GM12878 (cell line): ENCODE measurements at regions not wholly inside any gene's neighbourhood (a gene's known extent, or its start where the extent isn't known, plus 50 kb on each side); places are given as distances from the start of the nearest gene placed in this dataset.

ENCODE experiments used
- ATAC-seq: fragments of 200-7000 bp; cut with Tn5 transposase; 3 replicates; pipeline ENCODE4 v1.9.1; 2020; ENCODE audit warnings: mild to moderate bottlenecking, moderate library complexity
- BruUV-seq: library from RNA; stranded (reverse); fragments of 400-500 nt; replicated peaks from 2 replicates; lab custom pipeline; 2021; lab: Mats Ljungman, UMichigan
- CTCF ChIA-PET: fragments of 300-600 bp; sonication (Branson Sonifier 250); formaldehyde crosslinking; extraction: SDS; loops from one replicate; lab custom pipeline; 2021; ENCODE audit warnings: inconsistent platforms; lab: Yijun Ruan, JAX
- POLR2A ChIA-PET: fragments of 350-600 bp; formaldehyde crosslinking; extraction: SDS; loops from one replicate; lab custom pipeline; 2021; ENCODE audit warnings: inconsistent platforms; lab: Charles Lee
- RAD21 ChIA-PET: fragments of 300-600 bp; sonication (Branson Sonifier 250); formaldehyde crosslinking; loops from one replicate; lab custom pipeline; 2023; ENCODE audit warnings: antibody characterized with exemption; ENCODE audit not compliant: unreplicated experiment; lab: Charles Lee
- SMC1A ChIA-PET: fragments of 300-600 bp; sonication (Branson Sonifier 250); formaldehyde crosslinking; loops from one replicate; lab custom pipeline; 2023; ENCODE audit not compliant: unreplicated experiment, uncharacterized antibody; lab: Charles Lee
- DNase-seq: peaks from one replicate; pipeline ENCODE4 v3.0.0-alpha.2; 2011; ENCODE audit warnings: low read depth, low spot score
- FAIRE-seq: peaks from 3 replicates; lab custom pipeline; 2011; peaks lifted over from hg19 to GRCh38; lab: Jason Lieb, UNC
- H2AFZ ChIP-seq: 2 replicates; pipeline ENCODE4 v1.6.0; 2011; ENCODE audit warnings: low read depth, low read length, control low read depth; ENCODE audit not compliant: control insufficient read depth
- H3K27ac ChIP-seq: 2 replicates; pipeline ENCODE4 v1.5.1; 2011; ENCODE audit warnings: control low read depth; ENCODE audit not compliant: control insufficient read depth, insufficient read depth
- H3K27me3 ChIP-seq, 2 experiments: replicated peaks in 1 of 2; 2 replicates each; pipeline versions ENCODE4 v1.6.0 to v1.6.1; 2011; ENCODE audit warnings: low read length in 1 of 2; ENCODE audit not compliant: control insufficient read depth in 2 of 2, insufficient read depth in 2 of 2
- H3K36me3 ChIP-seq, 2 experiments: 2 replicates each; pipeline ENCODE4 v1.5.1; 2011; ENCODE audit warnings: low read length in 1 of 2; ENCODE audit not compliant: control insufficient read depth in 2 of 2, insufficient read depth in 2 of 2
- H3K4me1 ChIP-seq: 2 replicates; pipeline ENCODE4 v1.6.1; 2011; ENCODE audit warnings: mild to moderate bottlenecking, low read length, moderate library complexity, mixed read lengths; ENCODE audit not compliant: control insufficient read depth, insufficient read depth
- H3K4me2 ChIP-seq: 2 replicates; pipeline ENCODE4 v1.6.0; 2011; ENCODE audit warnings: control low read depth; ENCODE audit not compliant: control insufficient read depth, insufficient read depth
- H3K4me3 ChIP-seq: fragments of 200-600 bp; sonication (generic); 2 replicates; pipeline ENCODE4 v1.5.1; 2016
- H3K79me2 ChIP-seq: 2 replicates; pipeline ENCODE4 v1.6.0; 2011; ENCODE audit warnings: low read length; ENCODE audit not compliant: control insufficient read depth, insufficient read depth
- H3K9ac ChIP-seq: 2 replicates; pipeline ENCODE4 v1.8.0; 2011; ENCODE audit warnings: low read length, control low read depth, mixed read lengths; ENCODE audit not compliant: control insufficient read depth, insufficient read depth
- H3K9me3 ChIP-seq: replicated peaks from 3 replicates; pipeline ENCODE4 v1.5.1; 2011; ENCODE audit warnings: mild to moderate bottlenecking, low read length; ENCODE audit not compliant: control insufficient read depth, insufficient read depth
- H4K20me1 ChIP-seq: 2 replicates; pipeline ENCODE4 v1.6.0; 2011; ENCODE audit not compliant: control insufficient read depth, insufficient read depth
- BHLHE40 ChIP-seq, 2 experiments: fragments of 450-650 bp in 1 of 2; IDR thresholded peaks; 2 replicates each; pipeline ENCODE4 v1.6.1; 2011 to 2017; ENCODE audit warnings: low read depth in 2 of 2, borderline replicate concordance in 1 of 2, improper control_type of control experiment in 1 of 2, low read length in 1 of 2, mild to moderate bottlenecking in 1 of 2
- CEBPB ChIP-seq, 2 experiments: fragments of 150-350 bp in 1 of 2; IDR thresholded peaks; 2 replicates each; pipeline ENCODE4 v1.6.1; 2012 to 2014; ENCODE audit warnings: low read depth in 2 of 2, low read length in 2 of 2, borderline replicate concordance in 1 of 2, inconsistent platforms in 1 of 2
- CHD4 ChIP-seq: fragments of 200-600 bp; sonication (generic); IDR thresholded peaks from 2 replicates; pipeline ENCODE4 v1.6.1; 2016; ENCODE audit warnings: mild to moderate bottlenecking
- FOS ChIP-seq: IDR thresholded peaks from 3 replicates; pipeline ENCODE4 v1.6.1; 2011; ENCODE audit warnings: borderline replicate concordance; ENCODE audit not compliant: insufficient read length; ENCODE audit errors: extremely low read depth
- HDAC2 ChIP-seq: fragments of 200-600 bp; sonication (generic); IDR thresholded peaks from 2 replicates; pipeline ENCODE4 v1.6.1; 2017
- PBX3 ChIP-seq: IDR thresholded peaks from 2 replicates; pipeline ENCODE4 v1.6.1; 2011; ENCODE audit warnings: mild to moderate bottlenecking, low read depth, low read length, moderate library complexity; ENCODE audit not compliant: insufficient replicate concordance
- SMARCA5 ChIP-seq: fragments of 450-650 bp; IDR thresholded peaks from 2 replicates; pipeline ENCODE4 v1.6.1; 2017; ENCODE audit warnings: mild to moderate bottlenecking
- TAF1 ChIP-seq: IDR thresholded peaks from 2 replicates; pipeline ENCODE4 v1.6.1; 2011; ENCODE audit warnings: mild to moderate bottlenecking, low read depth, low read length, borderline replicate concordance
- ZBTB33 ChIP-seq: fragments of 450-650 bp; IDR thresholded peaks from 2 replicates; pipeline ENCODE4 v1.6.1; 2017; ENCODE audit warnings: mild to moderate bottlenecking
- ZNF24 ChIP-seq: fragments of 450-650 bp; IDR thresholded peaks from 2 replicates; pipeline ENCODE4 v1.6.1; 2017; ENCODE audit warnings: antibody characterized with exemption, mild to moderate bottlenecking
- WGBS: methylation state at CpG from one replicate; pipeline ENCODE4 v1.1.6; 2016; ENCODE audit warnings: low lambda C conversion rate; ENCODE audit not compliant: insufficient replicate concordance, insufficient coverage; ENCODE audit errors: missing lambda C conversion rate; 5-methylcytosine and 5-hydroxymethylcytosine counted together
- in situ Hi-C: fragments of 300-500 bp; cut with MboI; formaldehyde crosslinking; loops from 9 replicates; pipeline ENCODE4 v1.14.3; 2018; ENCODE audit warnings: mixed read lengths
- intact Hi-C: fragments of 100-400 bp; cut with micrococcal nuclease; formaldehyde crosslinking; loops from one replicate; pipeline ENCODE4 v1.14.2; 2022; ENCODE audit not compliant: unreplicated experiment

GRCh38 chr6:163766936-163767335 is 352.4 kb downstream of the QKI start:
- Histone ChIP-seq H4K20me1 (no peaks in the 10 kb centered on the region), H3K27me3 (no peaks in the 10 kb centered on the region), H3K9ac (no peak overlapping the region), H3K27ac (no peak overlapping the region), H3K4me1 (no peaks in the 10 kb centered on the region), H3K36me3 (no peaks in the 10 kb centered on the region), H3K4me3 (no peak overlapping the region), H2AFZ (no peak overlapping the region), H3K9me3 (no peaks in the 10 kb centered on the region), H3K79me2 (no peaks in the 10 kb centered on the region), H3K4me2 (no peak overlapping the region)
- intact Hi-C loops (no loop called here), in situ Hi-C loops (no loop called here)
- CTCF ChIA-PET = no interaction called here
- SMC1A ChIA-PET = interaction anchor here (1.6 kb wide), 1 partner anchor 11 kb away, joined by 3 read pairs; no protein-coding TSS in a partner anchor
- no TSS peak for BruUV-seq
- no peak for FAIRE-seq
- no peak for TF ChIP-seq BHLHE40 (IDR thresholded peaks at IDR 0.05; ENCODE audit: borderline replicate concordance in 1 of 2, low read depth in 2 of 2, low read length in 1 of 2)
- no peak for TF ChIP-seq CEBPB (IDR thresholded peaks at IDR 0.05; ENCODE audit: borderline replicate concordance in 1 of 2, low read depth in 2 of 2, low read length in 2 of 2)
- no peak for TF ChIP-seq PBX3
- TF ChIP-seq HDAC2 = no peak
- WGBS = 41% methylated on average over 2 of the region's 2 CpGs
- ATAC-seq = no peak
- POLR2A ChIA-PET = no interaction called here
- no peak for DNase-seq
- RAD21 ChIA-PET = interaction anchor here (0.8 kb wide), 1 partner anchor 910 kb away, joined by 3 read pairs; no protein-coding TSS in a partner anchor

DNA sequence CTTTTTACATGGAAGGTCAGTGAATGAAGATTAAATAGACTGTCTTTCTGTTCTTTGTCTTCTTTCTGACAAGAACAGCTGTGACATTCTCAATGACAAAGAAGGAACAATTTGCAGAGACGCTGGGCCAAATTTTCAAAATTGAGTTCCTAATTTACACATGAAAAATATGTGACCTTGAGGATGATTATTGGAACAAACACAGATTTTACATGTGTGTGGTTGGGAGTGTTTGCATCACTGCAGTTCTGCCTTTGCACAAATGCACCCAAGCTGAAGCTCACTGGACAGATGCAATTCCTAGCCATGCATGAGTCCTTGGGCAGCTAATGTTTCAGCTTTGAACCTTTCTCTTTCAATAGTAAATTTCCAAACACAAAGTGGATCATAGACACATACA is 350.8 kb downstream of the QKI start:
- RAD21 ChIA-PET = no interaction called here

More for the DNA sequence above, 350.8 kb downstream of the QKI start:
- H3K9me3 ChIP-seq = no peaks in the 10 kb centered on the region
- H3K27ac ChIP-seq = no peak overlapping the region
- intact Hi-C loops (no loop called here), in situ Hi-C loops (no loop called here)
- H4K20me1 ChIP-seq = no peaks in the 10 kb centered on the region
- ChIA-PET CTCF (no interaction called here), SMC1A (interaction anchor here (1.2 kb wide), 2 partner anchors 9 kb away, joined by 3 to 4 read pairs; no protein-coding TSS in a partner anchor), POLR2A (no interaction called here)
- no TSS peak for BruUV-seq
- H3K9ac ChIP-seq = no peak overlapping the region
- ATAC-seq (no peak), DNase-seq (no peak), FAIRE-seq (no peak)
- WGBS = 91% methylated on average over 1 of the region's 1 CpG
- no peaks in the 10 kb centered on the region for H3K36me3 ChIP-seq
- no peak overlapping the region for H3K4me3 ChIP-seq
- no peak overlapping the region for H3K4me2 ChIP-seq
- no peak for TF ChIP-seq ZNF24
- no peak for TF ChIP-seq CHD4
- no peak for TF ChIP-seq TAF1
- TF ChIP-seq FOS = no peak
- no peak for TF ChIP-seq ZBTB33
- no peak for TF ChIP-seq SMARCA5
- no peak overlapping the region for H2AFZ ChIP-seq
- no peaks in the 10 kb centered on the region for H3K4me1 ChIP-seq
- no peaks in the 10 kb centered on the region for H3K27me3 ChIP-seq
- H3K79me2 ChIP-seq = no peaks in the 10 kb centered on the region
